D341Med (cell line): ENCODE measurements at regions not wholly inside any gene's neighbourhood (a gene's known extent, or its start where the extent isn't known, plus 50 kb on each side); places are given as distances from the start of the nearest gene placed in this dataset.
"Not testable (repeated sequence)": the region's sequence is repeated elsewhere in the genome, so short reads cannot be mapped to it uniquely, and the experiment has no call there.

ENCODE experiments used
- DNase-seq: peaks from one replicate; pipeline ENCODE4 v3.0.0; 2012; ENCODE audit warnings: low spot score

- DNase-seq: no peak
Observed at GRCh38 chr9:129561594-129562281, 59.2 kb downstream of the C9orf50 start.

DNA sequence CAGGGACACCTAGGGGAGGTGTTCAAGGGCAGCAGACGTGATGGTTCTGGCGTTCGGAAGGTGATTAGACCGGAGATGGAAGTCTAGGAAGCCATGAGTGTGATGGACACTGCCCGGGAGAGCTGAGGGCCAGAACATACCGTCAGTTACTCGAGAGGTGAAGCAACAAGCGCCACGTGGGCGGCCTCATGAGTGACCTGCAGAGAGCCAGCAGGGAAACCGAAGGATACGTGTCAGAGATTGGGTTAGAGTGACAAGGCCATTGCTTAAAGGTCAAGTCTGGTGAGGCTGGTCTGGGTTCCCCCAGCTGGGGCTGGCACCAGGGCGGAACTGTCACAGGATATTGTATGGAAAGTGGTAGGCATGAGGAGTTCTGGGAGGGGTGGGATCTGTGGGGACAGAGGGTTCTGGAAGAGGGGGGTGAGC lies 60.0 kb downstream of the C9orf50 start:
- no peak for DNase-seq

- DNase-seq: no peak
Observed at GRCh38 chr9:129559506-129559881, 61.4 kb downstream of the C9orf50 start.

DNA sequence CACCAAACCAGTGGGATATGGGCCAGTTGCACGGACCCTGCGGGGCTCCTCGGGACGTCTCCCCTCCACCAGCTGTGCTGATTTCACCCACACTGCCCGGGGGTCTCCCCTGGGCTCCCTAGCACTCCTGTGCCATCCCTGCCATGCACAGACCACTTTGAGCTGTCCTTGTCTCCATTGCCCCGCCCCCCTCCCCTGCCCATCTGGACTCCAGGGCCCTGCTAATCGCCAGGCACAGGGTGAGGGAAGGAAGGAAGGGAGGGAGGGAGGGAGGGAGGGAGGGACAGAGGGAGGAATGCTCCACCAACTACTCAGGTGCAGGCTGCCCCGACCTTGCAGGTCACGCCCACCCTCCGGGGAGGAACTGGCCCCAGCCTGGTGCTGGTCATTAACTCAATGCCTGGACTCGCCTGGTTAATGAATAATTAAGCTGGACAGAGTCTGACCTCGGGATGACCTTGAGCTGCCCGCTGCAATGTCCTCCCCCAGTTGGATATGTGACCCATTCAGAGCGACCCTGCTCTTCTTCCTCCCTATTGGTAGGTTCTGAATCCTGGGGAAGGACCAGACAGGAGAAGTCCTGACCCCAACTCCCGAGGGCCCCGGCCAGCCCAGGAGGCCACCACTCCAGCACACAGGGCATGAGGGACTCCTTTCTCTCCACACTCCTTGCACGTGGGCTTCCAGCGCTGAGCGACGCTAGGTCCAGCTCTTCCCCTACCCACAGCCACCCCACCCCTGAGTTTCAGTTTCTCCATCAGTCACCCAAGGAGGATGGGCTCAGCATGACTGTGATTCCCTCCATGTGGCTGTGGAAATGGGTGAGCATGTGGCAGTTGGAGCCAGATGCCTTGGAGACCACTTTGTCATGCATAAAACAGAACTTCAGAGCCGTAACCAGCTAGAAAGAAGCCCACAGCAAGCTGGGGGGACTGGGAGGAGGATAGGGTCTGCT lies 62.1 kb downstream of the C9orf50 start:
- DNase-seq: no peak

- no peak for DNase-seq
Observed at GRCh38 chr9:129558063-129558550, 62.8 kb downstream of the C9orf50 start.

DNA sequence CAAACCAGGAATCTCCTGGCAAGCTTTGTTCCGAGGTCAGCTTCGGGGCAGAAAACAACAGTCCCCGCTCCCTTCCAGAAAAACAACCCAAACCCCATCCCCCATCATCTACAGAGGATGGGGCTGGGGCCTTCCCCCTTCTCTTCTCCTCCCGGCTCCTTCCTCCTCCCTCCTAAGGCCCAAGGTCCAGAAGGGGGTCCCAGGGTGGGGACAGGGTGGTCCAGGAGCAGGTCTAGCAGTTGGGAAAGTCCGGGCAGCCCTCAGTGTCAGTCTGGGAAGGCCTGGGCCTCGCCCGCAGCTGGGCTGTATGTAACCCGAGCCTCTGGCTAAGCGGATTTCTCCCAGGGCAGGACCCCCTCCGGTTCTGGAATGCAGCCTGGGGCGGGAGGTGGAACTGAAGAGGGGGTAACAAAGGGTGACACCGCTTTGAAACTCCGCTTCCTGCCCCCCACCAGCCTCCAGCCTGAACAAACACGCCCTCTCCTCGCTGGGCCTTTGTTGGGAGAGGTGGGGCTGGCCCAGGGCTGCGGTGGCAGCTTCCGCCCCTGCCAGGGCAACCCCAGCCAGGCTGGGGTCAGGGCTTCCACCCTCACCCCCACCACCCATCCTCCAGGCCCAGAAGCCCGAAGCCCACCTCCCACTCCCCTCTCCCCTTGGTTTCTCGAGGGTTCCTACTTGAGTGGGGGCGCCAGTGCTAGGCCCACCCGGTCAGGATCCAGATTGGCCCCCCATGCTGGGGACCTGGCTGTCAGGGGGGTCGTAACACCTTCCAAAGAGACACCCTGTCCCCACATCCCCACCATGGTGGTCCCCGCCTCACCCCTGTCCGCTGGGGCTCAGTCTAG lies 63.5 kb downstream of the C9orf50 start:
- DNase-seq: no peak

GRCh38 chr9:129556491-129557191 lies 64.3 kb downstream of the C9orf50 start:
- peak; percentile 20 for DNase-seq

- DNase-seq: no peak
Observed at GRCh38 chr9:129555512-129556215, 65.2 kb downstream of the C9orf50 start.

DNA sequence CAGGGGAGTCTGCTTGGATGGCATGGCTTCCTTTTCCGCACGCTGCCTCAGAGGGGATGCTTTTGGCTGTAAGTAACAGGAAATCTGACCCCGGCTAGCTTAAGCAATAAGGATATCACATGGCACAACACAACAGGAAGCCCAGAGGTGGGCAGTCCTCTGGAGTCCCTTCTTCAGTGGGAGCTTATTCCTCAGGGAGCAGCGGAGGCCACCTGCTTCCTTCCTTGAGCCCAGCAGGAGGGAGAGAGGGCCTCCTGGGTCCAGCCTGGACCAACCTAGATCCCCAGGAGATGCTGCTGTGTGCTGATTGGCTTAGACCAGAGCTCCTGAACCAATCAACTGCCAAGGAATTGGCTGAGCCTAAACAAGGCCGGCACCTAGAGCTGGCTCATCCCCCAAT lies 66.3 kb downstream of the C9orf50 start:
- peak; percentile 24 for DNase-seq

GRCh38 chr9:129553277-129553676 lies 67.6 kb downstream of the C9orf50 start:
- peak; percentile 17 for DNase-seq

DNA sequence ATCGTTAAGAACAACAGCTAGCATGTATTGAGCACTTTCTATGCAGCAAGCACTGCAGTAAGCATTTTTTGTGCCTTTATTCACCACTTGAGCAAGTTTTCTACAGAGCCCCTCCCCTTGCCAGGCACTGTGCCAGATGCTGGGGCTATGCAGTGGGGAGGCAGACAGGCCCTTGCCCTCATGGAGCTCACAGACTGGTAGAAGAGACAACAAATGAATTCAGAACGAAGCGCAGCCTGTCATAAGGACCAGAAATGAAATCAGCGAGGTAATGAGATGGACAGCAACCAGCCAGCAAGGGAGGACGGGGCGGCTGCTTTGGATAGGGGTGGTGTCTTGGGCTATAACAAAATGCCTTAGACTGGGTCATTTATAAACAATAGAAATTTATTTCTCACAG lies 68.8 kb downstream of the C9orf50 start:
- DNase-seq: peak; percentile 6

- DNase-seq: peak; percentile 15
Observed at GRCh38 chr9:129551393-129551973, 69.4 kb downstream of the C9orf50 start.

GRCh38 chr9:129550977-129551376 lies 69.9 kb downstream of the C9orf50 start:
- not testable (repeated sequence) for DNase-seq

DNA sequence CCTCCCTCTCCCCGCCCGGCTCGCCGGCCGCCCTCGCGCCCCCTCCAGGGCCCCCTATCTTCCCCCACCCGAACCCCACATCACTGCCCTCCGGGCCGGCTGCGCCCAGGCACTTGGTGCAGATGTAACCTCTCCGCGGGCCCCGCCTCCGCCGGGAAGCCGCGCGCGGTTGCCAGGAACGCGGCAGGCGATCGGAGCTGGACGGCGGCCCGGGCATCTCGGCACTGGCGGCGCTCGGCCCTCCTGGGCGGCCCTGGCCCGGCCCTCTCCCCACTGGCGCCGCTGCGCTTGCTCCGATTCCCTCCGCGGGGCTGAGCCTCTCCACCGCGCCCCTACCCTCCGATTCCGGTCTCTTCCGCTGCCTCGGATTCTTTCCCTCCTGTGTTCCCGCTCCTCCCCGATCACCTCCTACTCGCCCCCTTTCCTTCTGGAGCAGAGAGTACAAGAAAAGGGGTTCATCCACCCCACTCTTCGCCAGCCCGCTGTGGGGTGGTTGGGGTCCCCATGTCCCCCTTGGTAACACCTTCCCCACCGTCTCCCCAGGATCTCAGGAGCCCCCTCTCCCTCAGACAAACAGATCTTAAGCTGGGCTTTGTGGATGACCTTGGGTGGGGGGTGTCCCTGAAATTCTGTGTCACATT lies 70.6 kb downstream of the C9orf50 start:
- peak; percentile 80 for DNase-seq

DNA sequence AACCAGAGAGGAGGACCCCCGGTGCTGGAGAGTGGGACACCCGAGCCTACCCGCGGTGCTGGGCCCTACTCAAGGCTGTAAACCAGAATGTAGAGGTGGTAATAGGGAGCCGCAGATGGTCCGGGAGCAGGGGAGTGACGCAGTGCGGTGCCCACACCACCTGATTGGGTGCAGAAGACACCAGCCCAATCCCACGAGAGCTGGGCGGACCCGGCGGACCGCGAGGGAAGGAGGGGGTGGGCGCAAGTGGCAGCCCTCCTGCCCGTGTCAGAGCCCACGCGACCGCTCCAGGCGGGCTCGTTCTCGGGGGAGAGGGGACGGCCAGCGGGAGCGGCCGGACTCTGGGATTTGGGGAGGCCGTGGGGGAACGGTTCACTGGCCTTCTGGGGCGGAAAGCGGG lies 71.2 kb downstream of the C9orf50 start:
- peak; percentile 45 for DNase-seq

DNA sequence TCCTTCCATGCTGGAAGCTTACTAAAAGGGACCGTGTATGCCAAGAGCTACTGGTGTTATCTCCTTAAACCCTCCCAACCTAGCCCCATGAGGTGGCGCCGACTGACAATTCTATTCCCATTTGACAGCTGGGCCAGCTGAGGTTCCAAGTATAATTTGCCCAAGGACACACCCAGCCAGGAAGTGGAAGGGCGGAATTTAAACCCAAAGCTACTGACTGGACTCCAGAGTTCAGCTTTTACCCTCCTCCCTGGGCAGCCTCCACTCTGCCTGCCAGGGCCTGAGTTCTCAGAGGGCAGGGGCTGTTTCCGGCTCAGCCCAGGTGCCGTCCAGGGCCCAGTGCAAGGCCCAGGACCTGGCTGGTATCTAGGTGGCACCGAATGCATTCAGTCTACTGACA lies 71.8 kb downstream of the C9orf50 start:
- peak; percentile 17 for DNase-seq

DNA sequence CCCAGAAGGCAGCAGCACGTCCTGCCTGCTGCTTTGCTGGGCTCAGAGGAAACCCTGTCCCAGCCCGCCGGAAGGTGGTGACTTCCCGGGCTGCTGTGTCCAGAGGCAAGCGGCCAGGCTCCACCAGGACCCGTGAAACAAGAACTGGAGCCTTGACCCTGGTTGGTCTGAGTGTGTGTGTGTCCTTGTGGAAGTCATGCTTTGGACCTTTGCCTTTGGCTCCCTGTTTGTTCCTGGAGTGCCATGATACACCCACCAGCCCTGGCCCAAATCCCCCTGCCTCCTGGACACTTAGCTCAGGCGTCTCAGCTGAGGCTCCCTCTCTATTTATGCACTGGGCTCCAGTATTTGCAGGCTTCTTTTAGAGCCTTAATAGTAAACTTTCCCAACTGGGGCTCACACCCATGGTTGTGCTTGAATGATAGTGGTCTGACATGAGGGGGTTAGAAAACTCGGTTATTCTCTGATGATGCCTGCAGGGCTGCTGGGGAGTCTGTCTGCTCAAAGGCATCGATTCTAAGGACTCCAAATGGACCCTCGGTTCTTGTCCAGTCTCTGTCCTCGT lies 72.2 kb downstream of the C9orf50 start:
- peak; percentile 14 for DNase-seq

DNA sequence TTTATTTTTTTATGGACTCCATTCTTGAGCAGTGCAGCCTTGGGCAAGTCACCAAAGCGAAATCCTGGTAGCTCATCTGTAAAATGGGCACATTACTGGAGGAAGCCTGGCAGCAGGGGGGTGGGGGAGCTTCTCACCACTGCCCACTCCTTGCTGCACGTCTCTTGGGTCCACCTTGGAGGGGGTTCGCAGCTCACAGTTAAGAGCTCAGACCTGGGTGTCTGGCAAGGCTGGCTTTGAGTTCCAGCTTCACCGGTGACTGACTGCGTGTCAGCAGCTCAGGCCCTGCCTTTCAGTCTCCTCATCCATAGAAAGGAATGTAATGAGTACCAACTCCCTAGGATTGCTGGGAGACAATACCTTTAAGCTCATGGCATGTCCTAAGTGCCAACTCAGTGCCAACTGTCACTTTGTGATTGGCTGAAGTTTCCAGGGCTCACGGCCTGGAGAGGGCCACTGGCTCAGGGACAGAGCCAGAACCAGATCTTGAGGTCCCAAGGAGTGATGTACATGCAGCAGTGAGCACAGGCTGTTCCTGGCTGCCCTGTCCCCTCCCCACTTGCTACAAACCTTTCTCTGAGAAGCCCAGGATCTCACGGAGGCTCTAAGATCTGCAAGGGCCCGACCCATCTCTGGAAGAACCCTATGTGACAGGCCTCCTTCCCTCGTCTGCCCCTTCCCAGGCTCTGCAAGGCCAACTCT lies 72.9 kb downstream of the C9orf50 start:
- DNase-seq: peak; percentile 13

GRCh38 chr9:129547063-129547462 lies 73.8 kb downstream of the C9orf50 start:
- DNase-seq: peak; percentile 5
